ENCODE measurements at regions not wholly inside any gene's neighbourhood (a gene's known extent, or its start where the extent isn't known, plus 50 kb on each side); places are given as distances from the start of the nearest gene placed in this dataset.
"Not testable (repeated sequence)": the region's sequence is repeated elsewhere in the genome, so short reads cannot be mapped to it uniquely, and the experiment has no call there.

- DNase-seq, result peak; percentile 75
Observed at GRCh38 chr17:45592433-45592923, 102.0 kb upstream of the PLEKHM1 start.

- DNase-seq, result not testable (repeated sequence)
Observed at GRCh38 chr17:45596347-45596746, 105.8 kb upstream of the PLEKHM1 start.

GRCh38 chr17:45600052-45601012, 109.8 kb upstream of the PLEKHM1 start:
- not testable (repeated sequence) for DNase-seq

DNA sequence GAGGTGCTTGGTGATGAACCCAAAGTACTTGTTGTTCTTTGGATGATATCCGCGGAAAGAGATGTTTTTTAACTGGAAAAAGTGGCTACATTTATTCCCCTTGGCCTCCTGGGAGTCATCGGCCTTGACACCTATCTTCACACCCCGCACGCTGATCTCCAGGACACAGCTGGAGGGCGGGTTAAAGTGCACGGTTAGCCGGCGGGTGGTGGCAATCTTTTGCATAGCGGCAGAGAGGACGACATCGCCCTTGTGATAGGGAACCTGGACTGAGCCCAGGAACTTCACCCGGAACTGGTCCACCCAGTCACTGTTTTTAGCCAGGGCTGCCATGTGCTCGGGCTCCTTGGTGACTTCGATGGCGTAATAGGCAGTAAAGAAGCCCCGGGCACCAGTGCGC, 110.5 kb upstream of the PLEKHM1 start:
- not testable (repeated sequence) for DNase-seq

DNA sequence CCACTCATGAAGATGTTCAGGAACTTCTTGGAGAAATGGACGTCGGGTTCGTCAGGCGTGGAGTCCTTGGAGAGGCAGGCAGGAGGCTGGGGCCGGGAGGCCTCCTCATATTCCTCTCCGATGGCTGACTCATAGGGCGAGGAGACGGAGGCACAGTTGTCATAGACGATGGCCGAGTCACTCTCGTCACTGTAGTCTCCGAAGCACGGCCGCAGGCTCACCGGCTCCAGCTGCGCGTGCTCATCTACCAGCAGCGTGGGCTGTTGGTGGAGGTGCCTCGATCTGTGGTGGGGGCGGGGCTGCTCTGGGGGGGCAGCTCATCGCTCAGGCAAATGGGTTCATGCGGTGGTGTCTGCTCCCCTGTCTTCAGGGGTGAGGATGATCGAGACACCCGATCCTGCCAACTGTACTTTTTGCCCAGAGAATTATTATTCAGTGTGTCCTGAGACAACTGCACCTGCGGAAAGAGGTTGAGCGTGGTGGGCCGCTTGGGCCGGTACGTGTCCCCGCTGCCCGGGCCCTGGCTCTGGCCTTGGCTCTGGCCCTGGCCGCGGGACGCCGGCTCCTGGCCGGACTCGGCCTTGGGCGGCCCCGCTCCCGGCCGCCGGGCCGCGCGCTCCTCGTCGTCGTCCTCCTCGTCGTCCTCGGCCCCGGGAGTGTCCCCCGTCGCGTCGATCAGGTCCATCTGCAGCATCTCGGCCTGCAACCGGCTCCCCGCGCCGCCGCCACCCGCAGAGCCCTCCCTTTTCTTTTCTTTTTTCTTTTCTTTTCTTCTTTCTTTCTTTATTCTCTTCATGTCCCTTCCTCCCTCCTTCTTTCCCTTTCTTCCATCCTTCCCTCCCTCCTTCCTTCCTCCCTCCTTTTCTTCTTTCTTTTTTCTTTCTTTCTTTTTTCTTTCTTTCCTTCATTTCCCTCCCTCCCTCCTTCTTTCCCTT, 111.4 kb upstream of the PLEKHM1 start:
- not testable (repeated sequence) for DNase-seq

DNA sequence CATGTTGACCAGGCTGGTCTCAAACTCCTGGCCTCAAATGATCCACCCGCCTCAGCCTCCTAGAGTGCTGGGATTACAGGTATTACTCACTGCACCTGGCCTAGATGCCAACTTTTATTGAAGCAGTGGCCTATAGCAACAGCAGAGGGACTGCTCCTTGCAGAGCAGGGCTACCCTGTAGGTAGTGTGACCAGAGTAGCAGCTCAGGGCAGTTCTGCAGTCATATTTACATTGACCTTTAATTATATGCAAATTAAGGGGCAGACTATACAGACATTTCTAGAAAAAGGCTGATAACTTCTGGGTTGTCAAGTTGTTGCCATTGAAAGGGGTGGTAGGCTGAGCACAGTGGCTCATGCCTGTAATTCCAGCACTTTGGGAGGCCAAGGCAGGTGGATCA, 115.2 kb upstream of the PLEKHM1 start:
- not testable (repeated sequence) for DNase-seq

GRCh38 chr17:45619984-45620405, 129.5 kb upstream of the PLEKHM1 start:
- DNase-seq, result peak; percentile 73

- not testable (repeated sequence) for DNase-seq
Observed at GRCh38 chr17:45620468-45620867, 129.9 kb upstream of the PLEKHM1 start.

DNA sequence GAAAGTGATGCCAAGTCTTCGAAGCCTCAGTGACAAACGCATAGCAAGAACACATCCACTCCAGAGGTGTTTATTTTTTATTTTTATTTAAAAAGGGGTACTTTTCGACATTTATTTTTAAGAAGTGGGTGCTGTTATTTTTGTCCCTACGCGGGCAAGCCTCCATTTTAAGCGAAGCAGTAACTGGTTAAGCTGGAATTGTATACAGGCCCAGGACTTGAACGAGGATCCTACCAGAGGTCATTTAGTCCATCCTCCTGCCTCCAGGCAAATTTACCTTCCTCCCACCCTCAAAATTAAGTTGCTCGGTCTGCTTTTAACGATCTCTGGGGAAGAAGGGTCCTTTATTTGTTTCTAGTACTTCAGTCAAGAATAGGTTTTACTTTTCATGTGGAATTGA, 130.6 kb upstream of the PLEKHM1 start:
- not testable (repeated sequence) for DNase-seq

DNA sequence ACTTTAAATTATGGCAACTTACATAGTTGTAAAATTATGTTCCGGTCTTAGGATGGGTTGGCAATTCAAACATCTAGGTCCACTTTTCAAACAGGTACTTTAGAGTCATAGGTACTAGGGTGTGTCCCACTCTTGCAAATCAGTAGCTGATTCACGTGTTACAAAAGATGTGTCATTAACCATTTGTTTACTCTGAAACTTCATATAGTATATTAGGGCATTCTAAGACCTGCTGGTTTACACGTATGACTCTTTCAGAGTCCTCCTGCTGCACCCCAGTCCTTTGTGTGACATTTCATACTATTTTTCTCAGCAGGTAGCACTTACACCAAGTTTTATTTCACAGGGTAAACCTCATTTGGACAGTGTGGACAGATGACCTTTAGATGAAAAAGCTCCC, 131.8 kb upstream of the PLEKHM1 start:
- not testable (repeated sequence) for DNase-seq

DNA sequence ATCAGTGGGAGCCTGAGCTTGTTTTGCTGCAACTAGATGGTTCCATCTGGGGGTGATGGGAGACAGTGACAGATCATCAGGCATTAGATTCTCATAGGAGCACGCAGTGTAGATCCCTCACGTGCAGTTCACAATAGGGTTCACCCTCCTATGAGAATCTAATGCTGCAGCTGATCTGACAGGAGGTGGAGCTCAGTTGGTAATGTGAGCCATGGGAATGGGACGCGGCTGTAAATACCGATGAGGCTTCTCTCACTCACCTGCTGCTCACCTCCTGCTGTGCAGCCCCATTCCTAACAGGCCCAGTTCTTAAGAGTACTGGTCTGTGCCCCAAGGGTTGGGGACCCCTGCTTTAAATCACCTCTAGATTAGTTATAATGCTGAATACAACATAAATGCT, 137.5 kb upstream of the PLEKHM1 start:
- no peak for DNase-seq

- no peak for DNase-seq
Observed at GRCh38 chr17:45631941-45632340, 141.4 kb upstream of the PLEKHM1 start.

- DNase-seq, result no peak
Observed at GRCh38 chr17:45639297-45639849, 144.7 kb upstream of the CRHR1 start.

DNA sequence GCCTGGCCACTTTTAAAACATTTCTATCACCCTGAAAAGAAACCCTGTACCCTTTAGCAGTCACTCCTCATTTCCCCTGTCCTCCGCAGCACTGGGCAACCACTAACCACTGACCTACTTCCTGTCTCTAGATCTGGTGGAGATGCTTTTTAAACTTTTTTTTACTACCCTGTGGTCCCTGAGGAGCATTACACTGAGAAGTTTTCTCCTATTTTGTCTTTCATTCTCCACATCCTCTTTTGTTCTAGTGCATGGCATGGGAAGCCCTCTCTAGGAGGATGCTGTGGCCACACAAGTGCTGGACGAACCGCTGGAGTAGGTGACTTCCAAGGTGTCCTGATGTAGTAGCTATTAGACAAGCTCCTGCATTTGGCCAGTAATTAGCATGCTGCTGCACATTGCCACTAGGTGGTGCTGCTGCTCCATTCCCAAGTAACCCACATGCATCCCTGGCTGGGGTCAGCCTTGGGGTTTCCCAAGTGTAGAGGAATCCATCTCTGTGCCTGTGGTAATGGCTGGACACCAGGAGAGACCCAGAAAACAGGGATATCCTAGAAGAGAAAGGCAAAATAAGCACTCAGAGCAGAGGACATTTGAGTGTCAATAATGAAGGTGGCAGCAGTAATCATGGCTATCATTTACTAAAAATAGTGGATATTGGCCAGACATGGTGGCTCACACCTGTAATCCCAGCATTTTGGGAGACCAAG, 143.8 kb upstream of the CRHR1 start:
- DNase-seq, result peak; percentile 73

GRCh38 chr17:45641541-45641940, 142.6 kb upstream of the CRHR1 start:
- DNase-seq, result no peak

- DNase-seq, result no peak
Observed at GRCh38 chr17:45643591-45643990, 140.5 kb upstream of the CRHR1 start.

DNA sequence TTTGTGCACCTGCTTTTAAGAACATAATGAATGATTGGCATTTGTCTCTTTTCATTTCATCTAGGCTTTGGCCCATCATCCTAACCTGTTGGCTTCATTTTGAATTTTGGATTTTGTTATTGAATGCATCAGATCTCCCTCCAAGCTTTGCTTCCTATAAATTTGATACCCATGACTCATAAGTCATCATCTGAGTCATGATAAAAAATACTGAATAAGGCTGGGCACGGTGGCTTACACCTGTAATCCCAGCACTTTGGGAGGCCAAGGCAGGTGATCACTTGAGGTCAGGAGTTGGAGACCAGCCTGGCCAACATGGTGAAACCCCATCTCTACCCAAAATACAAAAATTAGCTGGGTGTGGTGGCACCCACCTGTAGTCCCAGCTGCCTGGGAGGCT, 139.5 kb upstream of the CRHR1 start:
- DNase-seq, result not testable (repeated sequence)

DNA sequence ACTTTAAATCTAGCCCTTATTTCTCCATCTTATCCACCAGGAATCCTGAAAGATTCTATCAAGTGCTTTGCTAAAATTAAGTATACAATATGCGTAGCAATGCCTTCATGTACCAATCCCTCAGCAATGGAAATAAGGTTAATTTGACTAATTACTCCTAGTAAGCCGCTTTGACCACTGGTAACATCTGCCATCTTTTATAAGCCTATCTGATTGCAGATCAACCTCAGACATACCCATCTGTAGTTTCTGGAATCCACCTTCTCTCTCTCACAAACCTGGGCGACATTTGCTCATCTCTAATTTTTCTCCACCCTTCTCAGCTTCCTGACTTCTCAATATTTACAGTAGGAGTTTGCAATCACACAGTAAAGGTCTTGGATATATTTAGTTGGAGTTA, 138.8 kb upstream of the CRHR1 start:
- no peak for DNase-seq

GRCh38 chr17:45646288-45646988, 137.7 kb upstream of the CRHR1 start:
- no peak for DNase-seq

DNA sequence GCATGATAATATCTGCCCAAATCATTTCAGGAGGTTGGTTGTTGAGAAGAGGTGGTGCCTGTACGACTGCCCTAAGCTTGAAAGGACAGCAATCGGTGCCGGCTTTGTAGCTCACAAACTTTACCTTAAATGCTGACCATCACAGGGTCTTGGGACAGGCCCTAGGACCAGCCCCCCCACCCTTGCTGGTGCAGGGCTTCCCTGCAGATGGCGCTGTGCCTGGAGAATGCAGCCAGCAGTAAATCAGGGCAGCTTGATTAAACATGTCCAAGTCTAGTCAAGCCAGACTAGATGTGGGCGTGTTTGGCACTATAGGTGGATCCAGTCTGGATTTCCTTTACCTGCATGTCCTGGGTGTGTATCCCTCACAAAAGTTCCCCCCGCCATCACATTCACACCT, 135.5 kb upstream of the CRHR1 start:
- DNase-seq, result no peak

DNA sequence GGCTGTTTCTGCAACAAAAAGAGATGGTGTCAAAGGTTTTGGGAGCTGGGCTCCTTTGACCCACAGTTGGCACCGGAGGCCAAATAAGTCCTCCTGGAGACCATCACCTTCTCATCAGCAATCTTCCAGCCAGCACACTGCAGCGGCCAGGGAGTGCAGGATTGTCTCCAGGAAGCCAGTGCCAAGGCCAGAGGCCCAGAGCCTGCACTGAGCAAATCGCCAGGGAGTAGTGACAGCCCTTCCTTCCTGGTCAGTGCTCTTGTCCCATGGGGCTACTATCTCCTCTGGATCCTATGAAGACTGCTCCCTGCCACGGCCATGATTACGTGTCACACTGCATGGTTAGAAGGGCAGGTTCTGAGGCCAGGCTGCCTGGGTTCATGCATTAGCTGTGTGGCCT, 134.3 kb upstream of the CRHR1 start:
- no peak for DNase-seq

- no peak for DNase-seq
Observed at GRCh38 chr17:45650561-45650960, 133.6 kb upstream of the CRHR1 start.
